ENCODE measurements at regions not wholly inside any gene's neighbourhood (a gene's known extent, or its start where the extent isn't known, plus 50 kb on each side); places are given as distances from the start of the nearest gene placed in this dataset.

GRCh38 chr20:12180107-12180661, 262.5 kb downstream of the BTBD3 start:
- H3K4me1 ChIP-seq (ENCODE audit: insufficient read depth): no peaks in the 10 kb centered on the region
- DNase-seq (ENCODE audit: extremely low spot score): no peak
- no peak overlapping the region for H3K4me3 ChIP-seq (ENCODE audit: low read depth, low read length)
- 42% methylated on average over 5 of the region's 5 CpGs for whole genome bisulfite sequencing
- H3K27ac ChIP-seq (ENCODE audit: low read depth): no peak overlapping the region
- H3K36me3 ChIP-seq (ENCODE audit: insufficient read depth): no peaks in the 10 kb centered on the region

DNA sequence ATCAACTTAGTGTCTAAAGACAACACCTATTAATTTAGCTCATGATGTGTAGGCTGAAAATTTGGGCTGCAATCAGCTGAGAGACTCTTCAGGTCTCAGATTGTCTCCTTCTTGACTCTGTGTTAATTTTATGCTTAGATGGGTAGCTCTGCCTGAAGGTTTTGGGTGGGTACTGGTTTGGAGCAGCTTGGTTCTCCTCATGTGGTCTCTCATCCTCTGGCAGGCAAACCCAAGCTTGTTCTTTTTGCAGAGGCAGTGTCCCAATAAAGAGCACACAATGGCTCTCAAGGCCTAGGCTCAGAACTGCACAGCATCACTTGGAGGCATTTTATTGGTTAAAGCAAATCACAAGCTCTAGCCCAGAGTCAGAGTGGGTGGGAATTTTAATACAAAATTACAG, 280.6 kb downstream of the BTBD3 start:
- H3K36me3 ChIP-seq (ENCODE audit: insufficient read depth): no peaks in the 10 kb centered on the region
- no peak overlapping the region for H3K27ac ChIP-seq (ENCODE audit: low read depth)
- H3K4me3 ChIP-seq (ENCODE audit: low read depth, low read length): no peak overlapping the region
- no peaks in the 10 kb centered on the region for H3K4me1 ChIP-seq (ENCODE audit: insufficient read depth)
- no peak for DNase-seq (ENCODE audit: extremely low spot score)

- H3K36me3 ChIP-seq (ENCODE audit: insufficient read depth): no peaks in the 10 kb centered on the region
- H3K27ac ChIP-seq (ENCODE audit: low read depth): no peak overlapping the region
- DNase-seq (ENCODE audit: extremely low spot score): no peak
- H3K4me3 ChIP-seq (ENCODE audit: low read depth, low read length): no peak overlapping the region
- 74% methylated on average over 5 of the region's 5 CpGs for WGBS
- no peaks in the 10 kb centered on the region for H3K4me1 ChIP-seq (ENCODE audit: insufficient read depth)
These were observed 282.0 kb downstream of the BTBD3 start for GRCh38 chr20:12199703-12200102.

DNA sequence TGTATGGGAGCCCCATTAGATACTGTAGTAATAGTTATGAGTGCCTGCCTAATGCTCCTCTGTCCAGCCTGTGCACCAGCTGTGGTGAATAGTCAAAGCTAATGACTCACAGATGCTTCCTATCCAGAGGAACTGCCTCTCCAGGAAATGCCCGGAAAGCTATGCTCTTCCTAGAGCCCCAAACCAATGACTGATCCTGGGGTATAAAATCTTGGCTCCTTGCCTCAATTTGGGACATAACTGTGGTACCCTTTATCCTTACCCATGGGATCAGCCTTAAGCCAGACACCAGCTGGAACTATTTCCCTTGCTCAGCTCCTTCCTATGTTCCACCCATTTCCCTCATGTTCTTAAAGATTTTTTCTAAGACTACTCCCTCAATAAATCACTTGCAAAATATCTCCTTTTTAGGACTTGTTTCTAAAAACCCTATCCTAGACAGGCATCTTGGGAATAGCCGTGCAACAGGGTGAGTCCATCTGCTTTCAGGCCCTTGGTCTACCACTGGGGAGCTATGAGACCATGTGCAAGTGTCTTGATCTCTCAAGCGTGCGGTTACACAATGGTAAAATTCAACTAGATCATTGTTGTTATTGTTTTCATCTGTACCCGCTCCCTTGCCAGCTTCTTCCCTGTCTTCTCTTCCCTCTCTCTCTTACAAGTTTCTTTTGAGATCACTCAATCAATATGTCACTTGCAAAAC, 283.7 kb downstream of the BTBD3 start:
- no peak for DNase-seq (ENCODE audit: extremely low spot score)
- Histone ChIP-seq H3K4me3 (ENCODE audit: low read depth, low read length) (no peak overlapping the region), H3K36me3 (ENCODE audit: insufficient read depth) (no peaks in the 10 kb centered on the region), H3K27ac (ENCODE audit: low read depth) (no peak overlapping the region), H3K4me1 (ENCODE audit: insufficient read depth) (no peaks in the 10 kb centered on the region)
- 79% methylated on average over 5 of the region's 5 CpGs for WGBS

DNA sequence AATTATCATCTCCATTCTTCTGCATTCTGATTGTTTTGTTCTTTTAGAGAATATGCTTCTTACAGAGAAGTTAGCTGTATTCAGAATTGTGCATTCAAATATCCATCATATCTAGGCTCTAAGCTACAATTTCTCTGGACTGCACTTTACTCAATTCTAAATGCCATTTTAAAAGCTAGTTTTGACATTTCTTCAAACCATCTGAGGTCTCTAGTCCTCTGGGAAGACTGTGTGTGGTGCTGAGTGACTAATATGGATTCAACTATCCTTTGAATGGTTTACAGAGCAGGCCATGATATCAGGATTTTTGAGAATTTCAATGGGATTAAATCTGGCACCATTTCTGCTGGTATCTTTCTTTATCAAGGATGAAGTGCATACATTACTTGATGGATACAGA, 285.7 kb downstream of the BTBD3 start:
- Histone ChIP-seq H3K4me1 (ENCODE audit: insufficient read depth) (no peaks in the 10 kb centered on the region), H3K27ac (ENCODE audit: low read depth) (no peak overlapping the region), H3K4me3 (ENCODE audit: low read depth, low read length) (no peak overlapping the region), H3K36me3 (ENCODE audit: insufficient read depth) (no peaks in the 10 kb centered on the region)
- DNase-seq (ENCODE audit: extremely low spot score): no peak

DNA sequence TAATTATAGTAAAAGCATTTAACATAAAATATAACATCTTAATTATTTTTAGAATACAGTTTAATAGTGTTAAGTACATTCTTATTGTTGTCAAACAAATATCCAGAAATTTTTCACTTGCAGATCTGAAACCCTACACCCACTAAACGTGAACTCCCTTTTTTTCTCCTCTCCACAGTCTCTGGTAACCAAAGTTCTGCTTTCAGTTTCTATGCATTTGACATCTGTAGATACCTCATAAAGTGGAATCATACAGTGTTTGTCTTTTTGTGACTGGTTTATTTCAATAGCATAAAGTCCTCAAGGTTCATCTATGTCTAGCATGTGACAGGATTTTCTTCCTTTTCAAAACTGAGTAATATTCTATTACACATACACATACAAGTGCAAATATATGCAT, 286.3 kb downstream of the BTBD3 start:
- no peak overlapping the region for H3K4me3 ChIP-seq (ENCODE audit: low read depth, low read length)
- no peak for DNase-seq (ENCODE audit: extremely low spot score)
- 77% methylated on average over 1 of the region's 1 CpG for WGBS
- H3K27ac ChIP-seq (ENCODE audit: low read depth): no peak overlapping the region
- no peaks in the 10 kb centered on the region for H3K4me1 ChIP-seq (ENCODE audit: insufficient read depth)
- H3K36me3 ChIP-seq (ENCODE audit: insufficient read depth): no peaks in the 10 kb centered on the region

GRCh38 chr20:12207875-12208274, 290.2 kb downstream of the BTBD3 start:
- Histone ChIP-seq H3K4me1 (ENCODE audit: insufficient read depth) (no peaks in the 10 kb centered on the region), H3K4me3 (ENCODE audit: low read depth, low read length) (no peak overlapping the region)
- DNase-seq (ENCODE audit: extremely low spot score): no peak

GRCh38 chr20:12210591-12210990, 292.9 kb downstream of the BTBD3 start:
- 77% methylated on average over 3 of the region's 3 CpGs for WGBS
- H3K27ac ChIP-seq (ENCODE audit: low read depth): no peak overlapping the region
- no peak overlapping the region for H3K4me3 ChIP-seq (ENCODE audit: low read depth, low read length)
- no peaks in the 10 kb centered on the region for H3K4me1 ChIP-seq (ENCODE audit: insufficient read depth)
- no peak for DNase-seq (ENCODE audit: extremely low spot score)
- no peaks in the 10 kb centered on the region for H3K36me3 ChIP-seq (ENCODE audit: insufficient read depth)

More at GRCh38 chr20:12207875-12208274, 290.2 kb downstream of the BTBD3 start:
- Histone ChIP-seq H3K36me3 (ENCODE audit: insufficient read depth) (no peaks in the 10 kb centered on the region), H3K27ac (ENCODE audit: low read depth) (no peak overlapping the region)
- 56% methylated on average over 1 of the region's 1 CpG for WGBS

DNA sequence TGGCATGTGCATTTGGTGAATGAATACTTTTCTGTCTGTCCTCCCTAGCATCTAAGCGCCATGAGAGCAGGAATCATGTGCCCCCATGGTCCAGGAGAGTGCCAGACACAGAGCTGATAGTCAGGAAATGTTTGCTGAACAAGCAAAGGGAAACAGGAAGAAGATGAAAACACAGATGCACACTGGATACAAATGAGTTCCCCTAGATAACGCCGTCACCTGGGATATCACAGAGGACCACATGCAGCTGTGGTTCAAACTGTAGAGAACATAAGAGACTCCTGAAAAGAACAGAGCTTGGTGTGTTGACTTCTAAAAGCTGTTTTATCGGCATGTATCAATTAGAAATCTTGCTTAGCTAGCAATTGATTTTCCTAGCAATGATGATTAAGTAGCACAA, 293.7 kb downstream of the BTBD3 start:
- 83% methylated on average over 4 of the region's 4 CpGs for WGBS

GRCh38 chr20:12217382-12217781, 299.7 kb downstream of the BTBD3 start:
- Histone ChIP-seq H3K4me3 (ENCODE audit: low read depth, low read length) (no peak overlapping the region), H3K4me1 (ENCODE audit: insufficient read depth) (no peaks in the 10 kb centered on the region), H3K27ac (ENCODE audit: low read depth) (no peak overlapping the region), H3K36me3 (ENCODE audit: insufficient read depth) (no peaks in the 10 kb centered on the region)
- no peak for DNase-seq (ENCODE audit: extremely low spot score)

More for the DNA sequence above, 293.7 kb downstream of the BTBD3 start:
- Histone ChIP-seq H3K36me3 (ENCODE audit: insufficient read depth) (no peaks in the 10 kb centered on the region), H3K4me1 (ENCODE audit: insufficient read depth) (no peaks in the 10 kb centered on the region), H3K4me3 (ENCODE audit: low read depth, low read length) (no peak overlapping the region), H3K27ac (ENCODE audit: low read depth) (no peak overlapping the region)
- no peak for DNase-seq (ENCODE audit: extremely low spot score)

DNA sequence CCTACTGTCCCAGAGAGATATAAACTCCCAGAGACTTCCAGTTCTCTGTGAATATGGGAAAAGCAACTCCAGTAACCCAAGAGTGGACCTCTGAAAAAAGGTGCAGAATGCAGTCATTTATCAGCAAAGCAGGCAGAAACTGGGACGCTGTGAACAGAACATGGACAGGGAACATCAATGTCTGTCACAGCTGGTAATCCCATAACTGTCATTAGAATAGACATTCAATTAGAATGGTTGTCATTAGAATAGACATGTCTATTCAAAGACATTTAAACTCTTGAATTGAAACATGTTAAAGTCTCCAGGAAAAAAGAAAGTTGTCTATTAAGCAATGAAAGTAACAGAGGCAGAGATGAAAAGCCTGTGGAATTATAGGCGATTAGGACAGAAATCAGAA, 302.1 kb downstream of the BTBD3 start:
- Histone ChIP-seq H3K27ac (ENCODE audit: low read depth) (no peak overlapping the region), H3K36me3 (ENCODE audit: insufficient read depth) (no peaks in the 10 kb centered on the region), H3K4me1 (ENCODE audit: insufficient read depth) (no peaks in the 10 kb centered on the region), H3K4me3 (ENCODE audit: low read depth, low read length) (no peak overlapping the region)
- no peak for DNase-seq (ENCODE audit: extremely low spot score)
- WGBS: 94% methylated on average over 2 of the region's 2 CpGs

DNA sequence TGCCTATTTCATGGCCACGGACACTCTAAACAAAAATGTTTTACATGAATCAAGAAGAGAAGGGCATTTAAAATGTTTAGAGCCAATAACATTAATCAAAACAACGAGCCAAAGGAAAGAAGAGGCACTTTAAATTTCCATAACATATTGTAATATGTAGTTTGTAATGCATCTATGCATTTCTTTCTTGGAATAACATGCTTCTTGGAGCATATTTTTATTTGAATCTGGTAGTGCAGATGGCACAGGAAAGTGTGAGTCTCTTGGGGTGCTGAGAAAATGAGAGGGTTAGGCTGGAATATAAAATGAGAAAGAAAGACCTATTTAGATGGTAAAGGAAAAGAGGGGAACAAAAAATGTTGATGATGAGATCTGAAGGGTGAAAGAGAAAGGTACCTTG, 305.4 kb downstream of the BTBD3 start:
- no peak for DNase-seq (ENCODE audit: extremely low spot score)
- no peaks in the 10 kb centered on the region for H3K4me1 ChIP-seq (ENCODE audit: insufficient read depth)
- H3K36me3 ChIP-seq (ENCODE audit: insufficient read depth): no peaks in the 10 kb centered on the region
- no peak overlapping the region for H3K4me3 ChIP-seq (ENCODE audit: low read depth, low read length)
- WGBS: 40% methylated on average over 2 of the region's 2 CpGs
- no peak overlapping the region for H3K27ac ChIP-seq (ENCODE audit: low read depth)

DNA sequence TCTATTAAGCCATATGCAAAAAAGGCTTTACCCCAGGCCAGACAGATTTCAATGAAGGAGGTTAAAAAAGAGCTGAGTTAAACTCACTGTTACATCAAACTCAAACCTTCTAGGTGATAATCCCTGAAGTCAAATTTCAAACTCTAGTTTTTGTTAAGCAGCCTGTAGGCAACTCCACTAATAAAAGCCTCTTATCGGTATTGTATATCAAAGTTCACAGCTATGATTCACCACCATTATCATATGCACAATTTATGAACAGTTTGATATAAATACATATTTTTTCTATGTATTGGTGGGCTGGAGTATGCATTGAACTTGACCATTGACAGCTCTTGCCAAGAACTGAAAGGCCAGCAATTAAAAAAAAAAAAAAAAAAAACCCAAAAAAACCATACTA, 308.2 kb downstream of the BTBD3 start:
- no peaks in the 10 kb centered on the region for H3K4me1 ChIP-seq (ENCODE audit: insufficient read depth)
- H3K36me3 ChIP-seq (ENCODE audit: insufficient read depth): no peaks in the 10 kb centered on the region
- no peak for DNase-seq (ENCODE audit: extremely low spot score)
- 88% methylated on average over 1 of the region's 1 CpG for WGBS
- H3K4me3 ChIP-seq (ENCODE audit: low read depth, low read length): no peak overlapping the region
- H3K27ac ChIP-seq (ENCODE audit: low read depth): no peak overlapping the region

DNA sequence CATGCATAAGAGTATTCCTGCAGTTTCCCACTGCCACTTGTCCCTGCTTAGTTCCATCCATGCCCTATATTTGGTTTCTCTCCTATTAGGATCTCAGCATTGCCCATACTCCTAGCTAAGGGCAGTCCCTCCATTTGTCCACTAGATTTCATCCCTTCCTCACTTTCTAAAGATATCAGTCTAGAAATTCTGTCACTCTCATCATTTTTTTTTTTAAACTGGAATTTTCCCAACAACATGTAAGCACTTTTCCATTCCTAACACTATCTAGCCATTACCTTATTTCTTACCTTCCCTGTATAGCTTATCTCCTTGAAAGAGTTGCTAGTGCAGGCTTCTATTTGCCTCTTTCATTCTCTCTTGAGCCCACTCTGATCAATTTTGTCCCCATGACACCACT, 312.2 kb downstream of the BTBD3 start:
- no peak for DNase-seq (ENCODE audit: extremely low spot score)
- Histone ChIP-seq H3K36me3 (ENCODE audit: insufficient read depth) (no peaks in the 10 kb centered on the region), H3K4me3 (ENCODE audit: low read depth, low read length) (no peak overlapping the region), H3K4me1 (ENCODE audit: insufficient read depth) (no peaks in the 10 kb centered on the region), H3K27ac (ENCODE audit: low read depth) (no peak overlapping the region)

GRCh38 chr20:12237772-12238171, 320.1 kb downstream of the BTBD3 start:
- no peaks in the 10 kb centered on the region for H3K36me3 ChIP-seq (ENCODE audit: insufficient read depth)
- H3K4me3 ChIP-seq (ENCODE audit: low read depth, low read length): no peak overlapping the region
- no peak for DNase-seq (ENCODE audit: extremely low spot score)
- H3K27ac ChIP-seq (ENCODE audit: low read depth): no peak overlapping the region
- no peaks in the 10 kb centered on the region for H3K4me1 ChIP-seq (ENCODE audit: insufficient read depth)
- 52% methylated on average over 6 of the region's 6 CpGs for WGBS

Measured in urinary bladder (tissue), 3 donors.